ENCODE measurements at regions not wholly inside any gene's neighbourhood (a gene's known extent, or its start where the extent isn't known, plus 50 kb on each side); places are given as distances from the start of the nearest gene placed in this dataset.

GRCh38 chr7:82655965-82656364, 212.4 kb upstream of the CACNA2D1 start:
- TF ChIP-seq CTCF (conservative IDR thresholded peaks at IDR 0.05; ENCODE audit: low read depth in 2 of 2) (no peak), REST (IDR thresholded peaks at IDR 0.05; ENCODE audit: unreplicated experiment) (no peak), EZH2 (IDR thresholded peaks at IDR 0.05; ENCODE audit: low read depth, unreplicated experiment) (no peak), POLR2AphosphoS5 (IDR thresholded peaks at IDR 0.05; ENCODE audit: low read depth) (no peak)

Measured in GM23338 (cell line).